Stimulated activated CD8-positive, alpha-beta memory T cell treated with anti-CD3 and anti-CD28 coated beads, Interleukin-12 subunit alpha, Interleukin-12 subunit beta, amount 100 ng/mL, for 24 hours (primary cell): ENCODE measurements at regions not wholly inside any gene's neighbourhood (a gene's known extent, or its start where the extent isn't known, plus 50 kb on each side); places are given as distances from the start of the nearest gene placed in this dataset.

ENCODE experiments used
- DNase-seq: peaks from one replicate; pipeline ENCODE4 v3.0.0-alpha.2; 2020; ENCODE audit errors: extremely low read depth

DNA sequence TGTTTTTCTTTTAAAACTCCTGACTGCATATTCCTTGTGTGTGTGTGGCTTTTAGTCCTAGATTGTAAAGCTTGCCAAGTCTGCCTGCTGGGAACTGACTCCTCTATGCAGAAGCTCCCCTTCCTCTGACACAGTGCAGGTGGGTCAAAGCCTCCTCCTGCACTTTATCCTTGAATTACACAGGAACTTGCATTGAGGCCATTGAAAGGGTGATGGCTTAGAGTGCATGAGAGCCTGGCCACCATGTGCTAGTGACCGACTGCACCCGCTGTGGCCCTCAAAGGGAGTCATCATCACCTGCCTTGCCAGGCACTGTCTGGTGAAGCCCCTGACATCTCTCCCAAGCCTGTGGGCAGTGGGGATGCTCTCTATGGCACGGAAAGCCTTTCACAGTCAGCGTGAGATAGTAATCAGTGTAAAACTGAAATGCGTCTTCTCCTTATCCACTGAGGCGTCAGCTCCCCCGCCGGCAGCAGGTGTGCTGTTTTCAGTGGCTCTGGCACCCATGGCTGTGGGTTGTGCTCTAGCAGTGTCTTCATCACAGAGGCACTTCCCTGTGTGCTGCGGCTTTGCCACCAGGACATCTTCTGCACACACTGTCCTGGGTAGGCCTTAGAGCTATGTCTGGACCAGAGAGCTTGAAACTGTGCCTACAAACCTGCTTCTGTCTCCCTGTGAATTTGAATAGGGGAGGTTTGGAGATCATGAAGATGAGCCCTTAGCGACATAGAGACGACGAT lies 87.9 kb downstream of the THBS2 start:
- DNase-seq: no peak

GRCh38 chr6:169164986-169165385 lies 88.7 kb downstream of the THBS2 start:
- DNase-seq: no peak

DNA sequence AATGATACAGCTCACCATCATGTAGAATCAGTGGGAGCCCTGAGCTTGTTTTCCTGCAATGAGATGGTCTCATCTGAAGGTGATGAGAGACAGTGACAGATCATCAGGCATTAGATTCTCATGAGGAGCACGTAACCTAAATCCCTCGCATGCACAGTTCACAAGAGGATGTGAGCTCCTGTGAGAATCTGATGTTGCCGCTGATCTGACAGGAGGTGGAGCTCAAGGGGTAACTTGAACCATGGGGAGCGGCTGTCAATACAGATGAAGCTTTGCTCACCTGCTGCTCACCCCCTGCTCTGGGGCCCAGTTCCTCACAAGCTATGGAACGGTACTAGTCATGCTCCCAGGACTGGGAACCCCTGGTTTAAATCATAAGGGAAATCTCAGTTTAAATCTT lies 89.2 kb downstream of the THBS2 start:
- DNase-seq: no peak

- no peak for DNase-seq
Measured at GRCh38 chr6:169163411-169163901, 90.2 kb downstream of the THBS2 start.

DNA sequence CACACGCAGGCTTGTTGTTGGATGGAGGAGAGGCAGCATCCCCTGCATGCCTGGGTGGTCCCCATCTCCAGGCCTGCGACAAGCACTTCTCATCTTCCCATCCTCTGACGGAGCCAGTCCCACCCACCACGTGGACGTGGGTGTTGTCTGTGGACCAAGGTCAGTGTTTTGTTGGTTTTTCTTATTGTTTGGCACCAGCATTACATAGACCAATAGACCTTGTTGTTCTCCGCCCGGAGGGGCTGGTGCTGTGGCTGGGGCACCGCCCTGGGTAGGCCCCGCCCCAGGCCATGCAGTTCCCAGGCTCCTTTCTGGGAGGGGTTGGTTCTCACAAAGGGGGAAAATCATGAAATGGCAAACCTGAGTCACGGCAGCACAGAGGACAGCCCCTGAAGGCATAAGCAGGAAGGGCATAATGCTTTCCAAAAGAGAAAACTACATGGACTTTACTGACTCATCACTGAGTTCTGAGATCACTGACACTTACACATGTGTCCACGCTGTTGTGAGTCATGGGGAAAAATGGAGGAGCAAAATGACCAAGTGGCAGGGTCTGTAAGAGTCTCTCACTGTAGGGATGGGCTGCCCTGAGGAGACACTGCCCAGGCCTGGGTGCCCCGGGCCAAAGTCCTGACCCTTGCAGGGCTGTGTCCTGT lies 90.8 kb downstream of the THBS2 start:
- no peak for DNase-seq

GRCh38 chr6:169162249-169162648 lies 91.4 kb downstream of the THBS2 start:
- no peak for DNase-seq

GRCh38 chr6:169161572-169162167 lies 92.0 kb downstream of the THBS2 start:
- no peak for DNase-seq

DNA sequence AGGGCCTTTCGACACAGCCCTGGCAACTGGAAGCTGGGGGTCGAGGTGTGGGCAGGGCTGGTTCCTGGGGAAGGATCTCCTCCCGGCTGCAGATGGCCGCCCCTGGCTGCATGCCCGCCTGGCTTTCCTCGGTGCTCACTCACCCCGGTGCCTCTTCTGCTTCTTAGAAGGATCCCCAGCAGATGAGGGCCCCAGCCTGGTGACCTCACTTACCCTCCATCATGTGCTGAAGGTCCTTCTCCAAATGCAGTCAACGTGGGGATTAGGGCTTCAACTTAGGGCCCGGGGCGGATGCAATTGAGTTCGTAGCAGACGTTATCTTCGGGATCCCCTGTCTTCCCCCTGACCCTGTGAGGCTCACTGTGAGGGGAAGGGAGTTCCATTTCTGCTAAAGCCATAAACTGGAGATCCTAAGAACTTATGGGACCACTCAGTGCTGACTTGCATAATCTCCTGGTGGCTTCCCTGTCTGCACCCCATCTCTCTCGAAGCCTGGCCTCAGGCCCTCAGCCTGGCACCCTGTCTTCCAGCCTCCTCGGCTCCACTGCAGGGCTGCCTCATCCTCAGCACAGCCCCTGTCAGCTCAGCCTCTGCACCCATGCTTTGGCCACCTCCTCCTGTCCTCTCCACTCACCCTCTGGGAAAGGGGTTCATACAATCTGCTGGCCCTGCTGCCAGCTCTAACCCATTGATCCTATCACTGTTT lies 92.6 kb downstream of the THBS2 start:
- DNase-seq: no peak

DNA sequence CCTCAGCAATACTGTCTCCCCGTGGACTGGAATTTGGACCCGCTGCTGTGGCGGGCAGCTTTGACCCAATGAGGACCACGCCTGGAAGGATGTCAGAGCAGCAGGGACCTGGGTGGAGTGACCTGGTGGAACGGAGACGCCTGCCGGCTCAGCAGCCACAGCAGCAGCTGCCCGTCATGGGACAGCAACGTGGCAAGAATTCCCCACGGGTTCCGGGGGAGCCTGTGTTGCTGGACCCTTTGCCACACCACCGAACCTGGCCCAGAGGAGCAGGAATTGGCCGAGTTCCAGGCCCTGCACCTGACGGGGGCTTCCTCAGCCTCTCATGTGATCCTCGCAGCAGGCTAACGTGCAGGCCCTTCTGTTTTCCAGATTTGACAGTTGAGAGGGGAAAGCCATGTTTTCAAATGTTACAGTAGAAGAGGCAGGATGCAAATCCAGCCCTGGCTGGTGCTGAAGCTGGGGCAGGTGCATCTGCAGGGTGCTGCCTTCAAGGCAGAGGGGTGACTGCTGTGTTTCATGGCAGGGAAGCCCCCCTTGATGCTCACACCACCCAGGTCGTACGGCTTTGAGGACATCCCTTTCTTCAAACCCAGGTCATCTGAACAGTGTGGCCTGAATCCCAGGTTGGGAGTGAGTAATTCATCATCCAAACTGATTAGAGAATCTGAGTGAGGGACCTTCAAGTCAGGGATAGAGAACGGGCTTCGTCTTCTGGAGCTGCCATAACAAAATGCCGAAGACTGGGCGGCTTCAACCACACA lies 93.4 kb downstream of the THBS2 start:
- DNase-seq: no peak

DNA sequence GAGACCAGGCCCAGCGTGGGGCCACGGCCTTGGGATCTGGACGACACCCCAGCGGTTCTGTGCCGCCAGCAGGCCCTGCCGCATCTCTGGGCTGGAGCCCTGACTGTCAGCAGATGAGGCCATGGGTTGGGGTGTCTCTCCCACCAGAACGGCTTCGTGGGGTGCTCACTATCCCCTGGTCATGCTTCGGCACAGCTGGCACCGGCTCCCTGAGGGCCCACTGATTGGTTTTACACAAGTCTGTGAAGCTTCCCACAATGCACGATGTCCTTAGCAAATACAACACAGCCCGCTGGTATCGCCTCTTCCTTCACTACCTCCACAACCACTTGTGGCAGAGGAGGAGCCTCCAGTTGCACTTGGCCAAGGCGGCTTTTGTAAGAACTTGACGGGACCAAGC lies 94.3 kb downstream of the THBS2 start:
- DNase-seq: no peak

- DNase-seq: no peak
Measured at GRCh38 chr6:169158691-169159090, 95.0 kb downstream of the THBS2 start.

DNA sequence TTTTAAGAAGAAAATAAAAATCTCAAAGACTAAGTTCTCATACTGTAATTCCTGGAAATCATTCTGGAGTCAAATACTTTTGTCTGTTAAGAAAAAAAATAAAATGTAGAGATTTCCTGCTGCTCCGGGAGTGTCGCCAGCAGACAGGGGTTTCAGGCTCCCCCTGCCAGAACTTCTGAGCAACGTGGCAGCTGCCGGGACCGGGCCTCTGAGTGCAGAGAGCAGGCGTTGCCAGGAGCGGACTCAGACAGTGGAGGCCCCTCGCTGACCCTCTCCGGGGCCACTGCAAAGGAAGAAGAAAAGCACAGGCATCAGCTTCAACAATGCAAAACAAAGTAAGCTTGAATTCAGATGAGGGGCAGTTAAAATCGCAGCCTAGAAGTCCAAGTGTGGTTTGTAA lies 95.5 kb downstream of the THBS2 start:
- DNase-seq: no peak

GRCh38 chr6:169157197-169158148 lies 96.2 kb downstream of the THBS2 start:
- no peak for DNase-seq

- no peak for DNase-seq
Measured at GRCh38 chr6:169156793-169157147, 96.9 kb downstream of the THBS2 start.

- DNase-seq: no peak
Measured at GRCh38 chr6:169156108-169156792, 97.4 kb downstream of the THBS2 start.

GRCh38 chr6:169155481-169155880 lies 98.2 kb downstream of the THBS2 start:
- no peak for DNase-seq

GRCh38 chr6:169153401-169153800 lies 100.2 kb downstream of the THBS2 start:
- DNase-seq: no peak

GRCh38 chr6:169146521-169146920 lies 107.1 kb downstream of the THBS2 start:
- no peak for DNase-seq

- DNase-seq: no peak
Measured at GRCh38 chr6:169145991-169146501, 107.6 kb downstream of the THBS2 start.

- DNase-seq: no peak
Measured at GRCh38 chr6:169145496-169145895, 108.2 kb downstream of the THBS2 start.
